ENCODE measurements at regions not wholly inside any gene's neighbourhood (a gene's known extent, or its start where the extent isn't known, plus 50 kb on each side); places are given as distances from the start of the nearest gene placed in this dataset.
"Not testable (repeated sequence)": the region's sequence is repeated elsewhere in the genome, so short reads cannot be mapped to it uniquely, and the experiment has no call there.

GRCh38 chr12:73841963-73842362 lies 695.7 kb upstream of the ATXN7L3B start:
- no peak for DNase-seq
- intact Hi-C loops (cut with DNase I): no loop called here

DNA sequence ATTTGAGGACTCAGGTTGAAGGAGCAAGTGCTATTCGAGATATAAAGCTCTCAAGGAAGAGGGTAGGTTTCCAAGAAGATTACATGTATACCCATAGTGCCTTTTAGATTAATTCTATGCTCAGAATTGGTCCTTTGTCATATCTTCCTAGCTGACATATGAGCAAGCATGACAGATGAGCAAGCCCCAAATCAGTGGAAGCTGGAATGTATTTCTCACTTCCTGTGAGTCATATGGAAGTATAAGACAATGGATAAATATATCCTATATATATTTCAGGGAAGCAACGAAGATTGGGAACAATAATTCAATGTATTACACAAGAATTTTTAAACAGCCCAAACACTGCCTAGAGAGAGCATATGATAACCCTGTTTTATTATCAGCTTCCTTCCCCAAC lies 674.1 kb upstream of the ATXN7L3B start:
- no peak for DNase-seq
- intact Hi-C loops (cut with DNase I): no loop called here

- intact Hi-C loops (cut with DNase I): no loop called here
- DNase-seq: no peak
Measured at GRCh38 chr12:73867147-73867546, 670.5 kb upstream of the ATXN7L3B start.

DNA sequence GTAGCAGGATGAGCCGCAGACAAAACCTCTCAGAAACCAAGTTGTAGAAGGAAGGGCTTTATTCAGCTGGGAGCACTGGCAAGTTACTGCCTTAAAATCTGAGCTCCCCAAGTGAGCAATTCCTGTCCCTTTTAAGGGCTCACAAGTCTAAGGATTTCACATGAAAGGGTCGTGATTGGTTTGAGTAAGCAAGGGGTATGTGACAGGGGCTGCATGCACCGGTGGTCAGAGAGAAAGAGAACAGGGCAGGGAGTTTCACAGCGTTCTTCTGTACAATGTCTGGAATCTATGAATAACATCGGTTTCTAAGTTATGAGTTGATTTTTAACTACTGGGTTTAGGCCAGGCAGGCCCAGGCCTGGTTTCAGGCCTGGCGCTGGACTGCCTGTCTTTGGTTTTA lies 660.3 kb upstream of the ATXN7L3B start:
- DNase-seq; intact Hi-C loops (cut with DNase I): not testable (repeated sequence)

- no peak for DNase-seq
- intact Hi-C loops (cut with DNase I): no loop called here
Measured at GRCh38 chr12:73892201-73892600, 645.4 kb upstream of the ATXN7L3B start.

- intact Hi-C loops (cut with DNase I): no loop called here
- no peak for DNase-seq
Measured at GRCh38 chr12:73898645-73899044, 639.0 kb upstream of the ATXN7L3B start.

GRCh38 chr12:73902260-73902659 lies 635.4 kb upstream of the ATXN7L3B start:
- no peak for DNase-seq
- intact Hi-C loops (cut with DNase I): no loop called here

DNA sequence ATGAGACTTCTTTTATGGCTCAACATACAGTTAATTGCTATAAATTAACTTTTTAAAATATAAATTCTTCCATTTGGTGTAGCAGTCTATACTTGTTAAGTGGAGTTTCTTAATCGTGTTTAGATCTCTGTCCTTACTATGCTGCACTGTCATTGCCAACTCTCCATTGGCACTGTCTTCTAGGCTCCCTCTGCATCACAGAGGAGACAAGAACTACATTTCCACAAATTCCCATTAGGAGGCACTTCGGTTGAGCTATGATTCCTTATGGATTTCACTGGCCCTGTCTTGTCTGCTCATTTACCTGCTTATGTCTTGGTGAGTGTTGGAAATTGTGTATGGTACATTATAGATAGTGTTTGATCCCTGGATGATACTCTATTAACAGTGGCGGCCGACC lies 630.9 kb upstream of the ATXN7L3B start:
- intact Hi-C loops (cut with DNase I): no loop called here
- no peak for DNase-seq

DNA sequence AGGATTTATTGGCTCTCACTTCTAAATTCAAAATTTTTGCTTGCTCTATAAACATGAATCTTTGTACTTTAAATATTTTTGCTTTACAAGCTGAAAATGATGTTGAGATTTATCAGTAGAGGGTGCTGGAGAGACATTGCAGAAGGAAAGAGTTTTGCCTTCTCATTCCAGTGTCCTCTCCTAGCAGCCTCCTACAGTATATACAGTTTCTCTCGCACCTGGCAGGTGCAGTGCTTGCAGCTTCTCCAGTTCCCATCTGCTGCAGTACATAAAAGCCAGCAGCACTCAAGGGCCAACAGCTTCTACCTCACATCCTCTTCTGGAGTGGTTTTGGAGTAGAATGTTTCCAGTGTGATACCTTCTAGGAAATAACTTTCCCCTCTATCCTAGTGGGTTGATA lies 601.8 kb upstream of the ATXN7L3B start:
- intact Hi-C loops (cut with DNase I): loop anchor here (5.0 to 10.0 kb wide), 2 partner anchors 379 to 476 kb away; no protein-coding TSS in a partner anchor
- no peak for DNase-seq

DNA sequence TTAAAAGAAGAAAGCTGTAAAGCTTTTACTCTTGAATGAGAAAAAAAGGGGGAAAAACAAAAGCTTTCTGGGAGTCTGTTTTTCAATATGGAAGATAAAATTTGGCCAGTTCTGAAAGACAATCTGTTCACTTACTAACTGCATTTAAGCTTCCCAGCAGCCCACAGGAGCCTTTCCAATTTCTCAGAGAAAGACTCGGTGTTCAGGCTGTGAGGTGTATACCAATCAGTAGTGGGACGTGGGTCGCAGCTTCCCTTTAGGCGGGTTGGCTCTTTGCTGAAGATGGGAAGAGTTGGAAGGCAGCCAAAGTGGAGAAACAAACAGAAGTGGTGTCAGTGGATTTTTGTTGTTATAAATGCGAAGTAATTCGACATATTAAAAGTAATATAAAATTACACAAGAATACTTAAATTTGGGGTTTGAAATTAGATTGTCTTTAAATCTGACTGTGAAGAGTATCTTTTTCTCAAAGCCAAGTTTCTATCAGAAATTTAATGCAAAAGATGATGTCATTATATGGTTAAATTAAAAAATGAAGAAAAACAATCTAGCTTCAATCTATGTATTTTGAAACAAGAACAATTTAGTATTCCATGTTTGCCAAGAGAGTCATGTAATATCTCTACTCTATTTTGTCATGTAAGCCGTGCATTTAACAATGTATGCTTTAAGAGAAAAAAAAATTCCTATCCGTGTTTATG lies 590.2 kb upstream of the ATXN7L3B start:
- DNase-seq: peak in 1 of 10 donors; percentile 20
- intact Hi-C loops (cut with DNase I): no loop called here

GRCh38 chr12:73950507-73950906 lies 587.1 kb upstream of the ATXN7L3B start:
- intact Hi-C loops (cut with DNase I): no loop called here
- no peak for DNase-seq

DNA sequence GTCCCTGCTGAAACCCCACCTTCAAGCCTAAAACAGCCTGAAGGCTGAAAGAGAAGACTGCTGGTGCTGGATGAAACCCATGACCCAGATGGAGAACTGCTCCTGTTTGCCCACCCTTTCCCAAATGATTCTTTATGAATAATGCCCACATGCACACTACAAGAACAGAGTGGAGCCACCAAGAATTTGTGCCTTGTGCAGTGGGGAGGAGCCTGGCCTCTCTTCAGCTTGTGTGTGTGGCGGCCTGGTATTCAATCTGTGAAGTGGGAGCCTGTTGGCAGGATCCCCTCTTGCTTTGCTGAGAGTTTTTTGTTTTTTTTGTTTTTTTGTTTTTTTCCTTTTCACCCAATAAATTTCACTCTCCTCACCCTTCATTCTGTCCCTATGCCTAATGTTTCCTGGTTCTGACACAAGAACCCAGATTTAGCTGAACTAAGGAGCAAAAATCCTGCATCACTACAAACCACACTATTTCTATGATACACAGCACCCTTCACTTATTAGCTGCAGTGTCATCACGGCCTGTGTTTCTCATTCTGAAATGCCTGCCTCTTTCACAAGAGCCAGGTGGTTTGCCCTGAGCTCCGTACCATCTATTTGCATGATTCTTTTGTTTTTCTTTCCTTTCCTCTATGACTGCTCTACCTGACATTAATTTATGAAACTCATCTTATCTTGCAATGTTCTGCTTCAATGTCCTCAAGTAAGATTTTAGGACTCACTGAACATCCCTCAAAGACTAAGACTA lies 585.5 kb upstream of the ATXN7L3B start:
- DNase-seq: no peak
- intact Hi-C loops (cut with DNase I): no loop called here

DNA sequence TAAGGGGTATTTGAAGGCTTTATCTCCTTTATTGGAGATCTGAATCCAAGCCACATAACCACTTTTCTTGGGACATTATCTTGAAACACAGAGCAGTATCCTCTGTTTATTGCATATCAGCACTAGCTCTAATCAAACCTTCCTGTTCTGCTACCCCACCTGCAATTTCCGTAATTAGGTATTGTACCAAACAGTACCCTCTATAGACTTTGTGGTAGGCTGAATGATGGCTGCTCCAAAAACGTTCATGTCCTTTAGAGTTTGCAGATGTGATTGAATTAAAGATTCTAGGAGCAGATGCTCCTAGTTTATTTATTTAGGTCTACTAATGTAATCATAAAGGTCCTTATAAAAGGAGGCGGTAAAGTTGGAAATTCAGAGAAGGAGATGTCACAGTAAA lies 573.0 kb upstream of the ATXN7L3B start:
- intact Hi-C loops (cut with DNase I): no loop called here

DNA sequence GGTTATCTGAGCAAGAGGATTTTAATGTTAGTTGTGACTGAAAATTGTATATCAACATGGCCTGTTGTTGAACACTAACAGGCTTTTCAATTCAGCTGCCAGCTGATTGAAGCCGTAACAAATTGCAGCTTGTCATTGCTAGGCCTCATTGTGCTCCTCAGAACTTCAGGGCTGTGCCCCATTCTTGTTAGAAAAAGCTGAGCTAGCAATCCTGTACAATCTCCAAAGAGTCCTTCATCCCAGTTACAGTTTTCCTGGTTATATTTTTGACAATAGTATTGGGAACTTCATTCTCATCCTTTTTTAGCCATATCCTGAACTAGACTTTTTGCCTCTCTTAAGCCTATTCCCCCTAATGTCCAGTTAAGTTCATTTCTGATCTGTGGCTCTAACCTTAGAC lies 564.1 kb upstream of the ATXN7L3B start:
- intact Hi-C loops (cut with DNase I): no loop called here

More for the DNA sequence above, 573.0 kb upstream of the ATXN7L3B start:
- no peak for DNase-seq

GRCh38 chr12:73984552-73984951 lies 553.1 kb upstream of the ATXN7L3B start:
- DNase-seq: no peak
- intact Hi-C loops (cut with DNase I): no loop called here

More for the DNA sequence above, 564.1 kb upstream of the ATXN7L3B start:
- DNase-seq: no peak

GRCh38 chr12:73991138-73991537 lies 546.5 kb upstream of the ATXN7L3B start:
- no peak for DNase-seq
- intact Hi-C loops (cut with DNase I): no loop called here

GRCh38 chr12:73998894-73999293 lies 538.7 kb upstream of the ATXN7L3B start:
- no peak for DNase-seq
- intact Hi-C loops (cut with DNase I): no loop called here

GRCh38 chr12:74015118-74015517 lies 522.5 kb upstream of the ATXN7L3B start:
- DNase-seq: no peak
- intact Hi-C loops (cut with DNase I): no loop called here

DNA sequence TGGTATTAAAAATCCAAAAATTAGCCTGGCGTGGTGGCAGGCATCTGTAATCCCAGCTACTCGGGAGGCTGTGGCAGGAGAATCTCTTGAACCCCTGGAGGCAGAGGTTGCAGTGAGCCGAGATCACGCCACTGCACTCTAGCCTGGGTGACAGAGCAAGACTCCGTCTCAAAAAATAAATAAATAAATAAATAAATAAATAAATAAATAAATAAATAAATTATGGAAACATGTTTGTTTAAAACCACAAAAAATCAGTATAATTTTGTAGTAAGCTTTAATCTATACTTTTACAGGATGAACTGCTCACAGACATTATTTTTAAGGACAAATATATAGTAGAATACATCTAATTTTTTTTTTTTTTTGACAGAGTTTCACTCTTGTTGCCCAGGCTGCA lies 521.3 kb upstream of the ATXN7L3B start:
- DNase-seq; intact Hi-C loops (cut with DNase I): not testable (repeated sequence)

- no peak for DNase-seq
- intact Hi-C loops (cut with DNase I): no loop called here
Measured at GRCh38 chr12:74018849-74019248, 518.8 kb upstream of the ATXN7L3B start.

DNA sequence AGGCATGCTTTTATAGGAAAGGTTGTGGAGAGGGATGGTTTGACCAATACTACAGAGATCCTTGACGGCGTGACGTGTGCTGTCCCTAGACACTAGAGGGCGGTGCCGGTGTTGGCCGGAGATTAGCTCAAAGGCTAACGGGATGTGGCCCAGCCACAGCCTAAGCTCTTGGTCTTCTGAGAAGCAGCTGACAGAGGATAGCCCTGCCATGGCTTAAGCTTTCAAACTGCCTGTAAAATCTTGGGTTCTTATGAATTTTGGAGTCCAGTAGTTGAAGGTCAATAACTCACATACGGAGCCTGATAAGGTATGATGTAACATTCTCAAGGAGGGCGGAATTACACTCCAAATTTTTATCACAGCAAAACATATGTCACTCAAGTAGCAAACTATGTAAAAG lies 515.7 kb upstream of the ATXN7L3B start:
- intact Hi-C loops (cut with DNase I): loop anchor here (5.0 to 10.0 kb wide), 2 partner anchors 390 to 513 kb away; partner anchors contain the start of gene ATXN7L3B
- DNase-seq: peak in 9 of 10 donors; percentile 30 to 92 (median 51)

GRCh38 chr12:74031045-74031444 lies 506.6 kb upstream of the ATXN7L3B start:
- DNase-seq: no peak
- intact Hi-C loops (cut with DNase I): no loop called here

All from posterior cingulate gyrus (tissue), 11 donors.